GM23338 (cell line): ENCODE measurements at regions not wholly inside any gene's neighbourhood (a gene's known extent, or its start where the extent isn't known, plus 50 kb on each side); places are given as distances from the start of the nearest gene placed in this dataset.

Experiments used
- ATAC-seq: fragments of 200-7000 bp; cut with Tn5 transposase; 3 replicates; pipeline ENCODE4 v1.9.1; 2020
- DNase-seq: peaks from one replicate; pipeline ENCODE4 v3.0.0-alpha.2; 2015; ENCODE audit warnings: low spot score
- H2AFZ ChIP-seq: fragments of 200-600 bp; sonication (generic); 2 replicates; pipeline ENCODE4 v1.8.0; 2016; ENCODE audit warnings: antibody characterized with exemption, mild to moderate bottlenecking, moderate library complexity
- H3F3A ChIP-seq: fragments of 200-600 bp; sonication (generic); replicated peaks from 2 replicates; pipeline ENCODE4 v1.8.0; 2017; ENCODE audit warnings: antibody characterized with exemption, mixed run types, low read depth
- H3K27ac ChIP-seq: fragments of 200-600 bp; sonication (generic); 2 replicates; pipeline ENCODE4 v1.6.1; 2016; ENCODE audit warnings: low read depth
- H3K27me3 ChIP-seq: fragments of 200-600 bp; sonication (generic); 2 replicates; pipeline ENCODE4 v1.8.0; 2016; ENCODE audit warnings: mild to moderate bottlenecking, mixed run types, moderate library complexity; ENCODE audit not compliant: insufficient read depth
- H3K36me3 ChIP-seq: fragments of 200-600 bp; sonication (generic); 2 replicates; pipeline ENCODE4 v1.8.0; 2016; ENCODE audit warnings: mild to moderate bottlenecking; ENCODE audit not compliant: insufficient read depth
- H3K4me1 ChIP-seq: fragments of 200-600 bp; sonication (generic); 2 replicates; pipeline ENCODE4 v1.8.0; 2016; ENCODE audit warnings: mild to moderate bottlenecking, moderate library complexity; ENCODE audit not compliant: insufficient read depth
- H3K4me2 ChIP-seq: fragments of 200-600 bp; sonication (generic); 2 replicates; pipeline ENCODE4 v1.7.1; 2017; ENCODE audit warnings: mixed run types
- H3K4me3 ChIP-seq: fragments of 200-600 bp; sonication (generic); 2 replicates; pipeline ENCODE4 v1.6.1; 2016; ENCODE audit warnings: mixed run types
- H3K79me2 ChIP-seq: fragments of 200-600 bp; sonication (generic); replicated peaks from 2 replicates; pipeline ENCODE4 v1.8.0; 2017; ENCODE audit warnings: mild to moderate bottlenecking; ENCODE audit not compliant: insufficient read depth
- H3K9me2 ChIP-seq: fragments of 200-600 bp; sonication (generic); 2 replicates; pipeline ENCODE4 v1.8.0; 2017; ENCODE audit not compliant: insufficient read depth
- H4K20me1 ChIP-seq: fragments of 200-600 bp; sonication (generic); replicated peaks from 2 replicates; pipeline ENCODE4 v1.8.0; 2017; ENCODE audit warnings: mild to moderate bottlenecking; ENCODE audit not compliant: insufficient read depth
- H3K27ac Mint-ChIP-seq: 2 replicates; pipeline ENCODE4 v1.8.0; 2020; ENCODE audit warnings: inconsistent platforms, mild to moderate bottlenecking, moderate library complexity, mixed read lengths
- H3K27me3 Mint-ChIP-seq: 3 replicates; pipeline ENCODE4 v1.8.0; 2022; ENCODE audit warnings: low read depth, mild to moderate bottlenecking, moderate library complexity, mixed read lengths, inconsistent platforms; ENCODE audit not compliant: insufficient read depth, poor library complexity
- H3K36me3 Mint-ChIP-seq: 3 replicates; pipeline ENCODE4 v1.8.0; 2021; ENCODE audit warnings: low read depth, mild to moderate bottlenecking, inconsistent platforms, moderate library complexity, mixed read lengths
- H3K4me1 Mint-ChIP-seq: 3 replicates; pipeline ENCODE4 v1.8.0; 2020; ENCODE audit warnings: mild to moderate bottlenecking, inconsistent platforms, mixed read lengths
- H3K4me3 Mint-ChIP-seq: 3 replicates; pipeline ENCODE4 v1.8.0; 2021; ENCODE audit warnings: moderate library complexity, mild to moderate bottlenecking, inconsistent platforms, mixed read lengths
- H3K9me3 Mint-ChIP-seq: 3 replicates; pipeline ENCODE4 v1.8.0; 2020; ENCODE audit warnings: moderate library complexity, mild to moderate bottlenecking, inconsistent platforms, mixed read lengths
- CREB1 ChIP-seq: fragments of 250-450 bp; sonication (Bioruptor Pico); IDR thresholded peaks from 2 replicates; pipeline ENCODE4 v1.5.0; 2020; ENCODE audit warnings: low read depth, mild to moderate bottlenecking, moderate library complexity
- EZH2phosphoT487 ChIP-seq: fragments of 200-600 bp; sonication (generic); IDR thresholded peaks from one replicate; pipeline ENCODE4 v1.8.1; 2018; ENCODE audit warnings: antibody characterized with exemption; ENCODE audit not compliant: unreplicated experiment
- JUNB ChIP-seq: IDR thresholded peaks from one replicate; pipeline ENCODE4 v1.6.1; 2016; ENCODE audit warnings: antibody characterized with exemption; ENCODE audit not compliant: unreplicated experiment
- POLR2AphosphoS5 ChIP-seq: IDR thresholded peaks from 2 replicates; pipeline ENCODE4 v1.6.1; 2016; ENCODE audit warnings: antibody characterized with exemption, low read depth
- STAT1 ChIP-seq: IDR thresholded peaks from one replicate; pipeline ENCODE4 v1.6.1; 2016; ENCODE audit warnings: antibody characterized with exemption; ENCODE audit not compliant: unreplicated experiment
- ZNF114 ChIP-seq: fragments of 250-450 bp; sonication (Bioruptor Pico); IDR thresholded peaks from 2 replicates; pipeline ENCODE4 v1.5.0; 2020; ENCODE audit warnings: mild to moderate bottlenecking, moderate library complexity
- ZNF331 ChIP-seq: fragments of 250-450 bp; sonication (Bioruptor Pico); IDR thresholded peaks from 2 replicates; pipeline ENCODE4 v1.5.0; 2020; ENCODE audit warnings: low read depth, mild to moderate bottlenecking, moderate library complexity
- TF ChIP-seq, protein P1 (sequence below): fragments of 250-450 bp; sonication (Bioruptor Pico); IDR thresholded peaks from 2 replicates; pipeline ENCODE4 v1.5.0; 2020; ENCODE audit warnings: mild to moderate bottlenecking, moderate library complexity
- TF ChIP-seq, protein P2 (sequence below): IDR thresholded peaks from one replicate; pipeline ENCODE4 v1.6.1; 2018; ENCODE audit warnings: antibody characterized with exemption; ENCODE audit not compliant: unreplicated experiment

DNA sequence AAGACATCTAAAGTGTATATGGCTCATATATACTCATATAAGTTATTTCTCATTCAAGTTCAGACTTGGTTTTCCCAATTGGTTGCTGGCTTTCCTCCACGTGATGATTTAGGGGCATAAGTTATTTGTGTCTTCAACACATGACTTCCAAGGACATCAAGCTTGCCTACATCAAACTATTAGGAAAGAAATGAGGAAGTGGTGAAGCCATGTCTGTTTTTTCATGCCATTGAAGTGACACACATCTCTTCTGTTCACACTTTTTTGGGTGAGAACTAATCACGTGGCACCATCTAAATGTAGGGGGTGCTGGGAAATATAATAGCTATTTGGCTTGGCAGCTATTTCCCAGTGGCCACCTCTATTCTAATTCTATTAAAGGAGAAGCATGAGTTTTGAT is 282.1 kb downstream of the OMA1 start:
- TF ChIP-seq JUNB = no peak
- TF ChIP-seq CREB1 (CRISPR knock-in tag) = no peak
- TF ChIP-seq ZNF331 (CRISPR knock-in tag) = no peak
- TF ChIP-seq, protein P1, sequence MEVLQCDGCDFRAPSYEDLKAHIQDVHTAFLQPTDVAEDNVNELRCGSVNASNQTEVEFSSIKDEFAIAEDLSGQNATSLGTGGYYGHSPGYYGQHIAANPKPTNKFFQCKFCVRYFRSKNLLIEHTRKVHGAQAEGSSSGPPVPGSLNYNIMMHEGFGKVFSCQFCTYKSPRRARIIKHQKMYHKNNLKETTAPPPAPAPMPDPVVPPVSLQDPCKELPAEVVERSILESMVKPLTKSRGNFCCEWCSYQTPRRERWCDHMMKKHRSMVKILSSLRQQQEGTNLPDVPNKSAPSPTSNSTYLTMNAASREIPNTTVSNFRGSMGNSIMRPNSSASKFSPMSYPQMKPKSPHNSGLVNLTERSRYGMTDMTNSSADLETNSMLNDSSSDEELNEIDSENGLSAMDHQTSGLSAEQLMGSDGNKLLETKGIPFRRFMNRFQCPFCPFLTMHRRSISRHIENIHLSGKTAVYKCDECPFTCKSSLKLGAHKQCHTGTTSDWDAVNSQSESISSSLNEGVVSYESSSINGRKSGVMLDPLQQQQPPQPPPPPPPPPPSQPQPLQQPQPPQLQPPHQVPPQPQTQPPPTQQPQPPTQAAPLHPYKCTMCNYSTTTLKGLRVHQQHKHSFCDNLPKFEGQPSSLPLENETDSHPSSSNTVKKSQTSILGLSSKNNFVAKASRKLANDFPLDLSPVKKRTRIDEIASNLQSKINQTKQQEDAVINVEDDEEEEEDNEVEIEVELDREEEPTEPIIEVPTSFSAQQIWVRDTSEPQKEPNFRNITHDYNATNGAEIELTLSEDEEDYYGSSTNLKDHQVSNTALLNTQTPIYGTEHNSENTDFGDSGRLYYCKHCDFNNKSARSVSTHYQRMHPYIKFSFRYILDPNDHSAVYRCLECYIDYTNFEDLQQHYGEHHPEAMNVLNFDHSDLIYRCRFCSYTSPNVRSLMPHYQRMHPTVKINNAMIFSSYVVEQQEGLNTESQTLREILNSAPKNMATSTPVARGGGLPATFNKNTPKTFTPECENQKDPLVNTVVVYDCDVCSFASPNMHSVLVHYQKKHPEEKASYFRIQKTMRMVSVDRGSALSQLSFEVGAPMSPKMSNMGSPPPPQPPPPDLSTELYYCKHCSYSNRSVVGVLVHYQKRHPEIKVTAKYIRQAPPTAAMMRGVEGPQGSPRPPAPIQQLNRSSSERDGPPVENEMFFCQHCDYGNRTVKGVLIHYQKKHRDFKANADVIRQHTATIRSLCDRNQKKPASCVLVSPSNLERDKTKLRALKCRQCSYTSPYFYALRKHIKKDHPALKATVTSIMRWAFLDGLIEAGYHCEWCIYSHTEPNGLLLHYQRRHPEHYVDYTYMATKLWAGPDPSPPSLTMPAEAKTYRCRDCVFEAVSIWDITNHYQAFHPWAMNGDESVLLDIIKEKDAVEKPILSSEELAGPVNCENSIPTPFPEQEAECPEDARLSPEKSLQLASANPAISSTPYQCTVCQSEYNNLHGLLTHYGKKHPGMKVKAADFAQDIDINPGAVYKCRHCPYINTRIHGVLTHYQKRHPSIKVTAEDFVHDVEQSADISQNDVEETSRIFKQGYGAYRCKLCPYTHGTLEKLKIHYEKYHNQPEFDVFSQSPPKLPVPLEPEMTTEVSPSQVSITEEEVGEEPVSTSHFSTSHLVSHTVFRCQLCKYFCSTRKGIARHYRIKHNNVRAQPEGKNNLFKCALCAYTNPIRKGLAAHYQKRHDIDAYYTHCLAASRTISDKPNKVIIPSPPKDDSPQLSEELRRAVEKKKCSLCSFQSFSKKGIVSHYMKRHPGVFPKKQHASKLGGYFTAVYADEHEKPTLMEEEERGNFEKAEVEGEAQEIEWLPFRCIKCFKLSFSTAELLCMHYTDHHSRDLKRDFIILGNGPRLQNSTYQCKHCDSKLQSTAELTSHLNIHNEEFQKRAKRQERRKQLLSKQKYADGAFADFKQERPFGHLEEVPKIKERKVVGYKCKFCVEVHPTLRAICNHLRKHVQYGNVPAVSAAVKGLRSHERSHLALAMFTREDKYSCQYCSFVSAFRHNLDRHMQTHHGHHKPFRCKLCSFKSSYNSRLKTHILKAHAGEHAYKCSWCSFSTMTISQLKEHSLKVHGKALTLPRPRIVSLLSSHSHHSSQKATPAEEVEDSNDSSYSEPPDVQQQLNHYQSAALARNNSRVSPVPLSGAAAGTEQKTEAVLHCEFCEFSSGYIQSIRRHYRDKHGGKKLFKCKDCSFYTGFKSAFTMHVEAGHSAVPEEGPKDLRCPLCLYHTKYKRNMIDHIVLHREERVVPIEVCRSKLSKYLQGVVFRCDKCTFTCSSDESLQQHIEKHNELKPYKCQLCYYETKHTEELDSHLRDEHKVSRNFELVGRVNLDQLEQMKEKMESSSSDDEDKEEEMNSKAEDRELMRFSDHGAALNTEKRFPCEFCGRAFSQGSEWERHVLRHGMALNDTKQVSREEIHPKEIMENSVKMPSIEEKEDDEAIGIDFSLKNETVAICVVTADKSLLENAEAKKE (CRISPR knock-in tag) = no peak
- no peak for TF ChIP-seq EZH2phosphoT487
- TF ChIP-seq, protein P2, sequence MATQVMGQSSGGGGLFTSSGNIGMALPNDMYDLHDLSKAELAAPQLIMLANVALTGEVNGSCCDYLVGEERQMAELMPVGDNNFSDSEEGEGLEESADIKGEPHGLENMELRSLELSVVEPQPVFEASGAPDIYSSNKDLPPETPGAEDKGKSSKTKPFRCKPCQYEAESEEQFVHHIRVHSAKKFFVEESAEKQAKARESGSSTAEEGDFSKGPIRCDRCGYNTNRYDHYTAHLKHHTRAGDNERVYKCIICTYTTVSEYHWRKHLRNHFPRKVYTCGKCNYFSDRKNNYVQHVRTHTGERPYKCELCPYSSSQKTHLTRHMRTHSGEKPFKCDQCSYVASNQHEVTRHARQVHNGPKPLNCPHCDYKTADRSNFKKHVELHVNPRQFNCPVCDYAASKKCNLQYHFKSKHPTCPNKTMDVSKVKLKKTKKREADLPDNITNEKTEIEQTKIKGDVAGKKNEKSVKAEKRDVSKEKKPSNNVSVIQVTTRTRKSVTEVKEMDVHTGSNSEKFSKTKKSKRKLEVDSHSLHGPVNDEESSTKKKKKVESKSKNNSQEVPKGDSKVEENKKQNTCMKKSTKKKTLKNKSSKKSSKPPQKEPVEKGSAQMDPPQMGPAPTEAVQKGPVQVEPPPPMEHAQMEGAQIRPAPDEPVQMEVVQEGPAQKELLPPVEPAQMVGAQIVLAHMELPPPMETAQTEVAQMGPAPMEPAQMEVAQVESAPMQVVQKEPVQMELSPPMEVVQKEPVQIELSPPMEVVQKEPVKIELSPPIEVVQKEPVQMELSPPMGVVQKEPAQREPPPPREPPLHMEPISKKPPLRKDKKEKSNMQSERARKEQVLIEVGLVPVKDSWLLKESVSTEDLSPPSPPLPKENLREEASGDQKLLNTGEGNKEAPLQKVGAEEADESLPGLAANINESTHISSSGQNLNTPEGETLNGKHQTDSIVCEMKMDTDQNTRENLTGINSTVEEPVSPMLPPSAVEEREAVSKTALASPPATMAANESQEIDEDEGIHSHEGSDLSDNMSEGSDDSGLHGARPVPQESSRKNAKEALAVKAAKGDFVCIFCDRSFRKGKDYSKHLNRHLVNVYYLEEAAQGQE = no peak
- no peak for TF ChIP-seq ZNF114 (CRISPR knock-in tag)
- no peak for TF ChIP-seq STAT1
- no peak for TF ChIP-seq POLR2AphosphoS5
- H3K27ac ChIP-seq = no peak overlapping the region
- Mint-ChIP-seq H3K4me3 (no peak overlapping the region), H3K4me1 (peaks cover 5% of the 10 kb centered on the region; the same call in 1 of the 3 replicates), H3K27ac (no peak overlapping the region), H3K36me3 (no peaks in the 10 kb centered on the region), H3K9me3 (no peaks in the 10 kb centered on the region), H3K27me3 (no peaks in the 10 kb centered on the region)
- H3K4me3 ChIP-seq = no peak overlapping the region
- no peaks in the 10 kb centered on the region for H4K20me1 ChIP-seq
- no peak overlapping the region for H2AFZ ChIP-seq
- no peaks in the 10 kb centered on the region for H3K36me3 ChIP-seq
- no peak for DNase-seq
- H3K27me3 ChIP-seq = no peaks in the 10 kb centered on the region; the same call in 1 of the 2 replicates
- no peaks in the 10 kb centered on the region for H3F3A ChIP-seq
- no peak for ATAC-seq
- H3K4me2 ChIP-seq = no peak overlapping the region
- H3K4me1 ChIP-seq = no peaks in the 10 kb centered on the region
- H3K9me2 ChIP-seq = no peaks in the 10 kb centered on the region
- no peaks in the 10 kb centered on the region for H3K79me2 ChIP-seq
